ENCODE measurements at regions not wholly inside any gene's neighbourhood (a gene's known extent, or its start where the extent isn't known, plus 50 kb on each side); places are given as distances from the start of the nearest gene placed in this dataset.

DNA sequence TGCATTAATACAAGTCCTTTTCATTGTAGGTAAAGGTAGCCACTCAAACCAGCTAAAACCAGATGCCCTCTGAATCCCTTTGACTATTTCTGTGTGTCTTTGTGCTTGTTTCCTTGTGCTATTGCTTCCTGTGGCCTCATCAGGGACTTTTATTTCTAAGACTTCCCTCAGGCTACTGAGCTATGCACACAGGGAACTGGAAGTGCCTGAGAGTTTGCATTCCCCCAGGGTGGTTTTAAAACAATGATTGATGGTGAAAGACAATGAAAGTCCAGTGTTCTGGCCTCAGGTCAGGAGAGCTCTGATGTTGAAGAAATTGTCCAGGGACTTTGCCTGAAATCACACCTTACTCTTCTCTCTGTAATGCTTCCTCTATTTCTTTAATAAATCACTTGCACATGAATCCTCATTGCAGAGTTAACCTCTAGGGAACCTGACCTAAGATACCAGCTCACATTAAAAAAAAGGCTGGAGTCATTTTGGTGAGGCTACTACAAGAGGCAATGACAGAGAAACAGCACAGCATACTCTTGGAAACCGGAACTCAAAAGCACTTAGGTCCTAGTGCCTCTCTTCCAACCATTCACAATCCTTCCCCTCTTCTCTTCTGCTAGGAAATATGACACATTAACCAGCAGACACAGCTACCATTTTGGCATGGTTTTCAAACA lies 158.1 kb upstream of the NREP start:
- Mint-ChIP-seq H3K27me3 (ENCODE audit: low read depth) (no peaks in the 10 kb centered on the region), H3K27ac (no peak overlapping the region), H3K4me3 (no peak overlapping the region), H3K36me3 (ENCODE audit: low read depth) (no peaks in the 10 kb centered on the region), H3K9me3 (ENCODE audit: insufficient read depth) (no peaks in the 10 kb centered on the region), H3K4me1 (ENCODE audit: low read depth) (no peaks in the 10 kb centered on the region)
- POLR2A ChIA-PET: no interaction called here
- no peak for ATAC-seq
- CTCF ChIA-PET: no interaction called here
- no peak for DNase-seq

- DNase-seq: no peak
- Mint-ChIP-seq H3K4me1 (ENCODE audit: low read depth) (no peaks in the 10 kb centered on the region), H3K4me3 (no peak overlapping the region), H3K27ac (no peak overlapping the region), H3K27me3 (ENCODE audit: low read depth) (peaks cover 2% of the 10 kb centered on the region), H3K36me3 (ENCODE audit: low read depth) (no peaks in the 10 kb centered on the region), H3K9me3 (ENCODE audit: insufficient read depth) (no peaks in the 10 kb centered on the region)
- ATAC-seq: no peak
- ChIA-PET POLR2A (no interaction called here), CTCF (no interaction called here)
Measured at GRCh38 chr5:111902436-111902835, 145.4 kb upstream of the NREP start.

GRCh38 chr5:111901296-111901695 lies 144.3 kb upstream of the NREP start:
- no peak overlapping the region for H3K4me3 Mint-ChIP-seq
- no peaks in the 10 kb centered on the region for H3K4me1 Mint-ChIP-seq (ENCODE audit: low read depth)
- H3K9me3 Mint-ChIP-seq (ENCODE audit: insufficient read depth): no peaks in the 10 kb centered on the region
- H3K36me3 Mint-ChIP-seq (ENCODE audit: low read depth): no peaks in the 10 kb centered on the region
- no peak for DNase-seq
- no peak for ATAC-seq
- peaks cover 2% of the 10 kb centered on the region for H3K27me3 Mint-ChIP-seq (ENCODE audit: low read depth)
- CTCF ChIA-PET: no interaction called here
- H3K27ac Mint-ChIP-seq: no peak overlapping the region
- POLR2A ChIA-PET: no interaction called here

- ChIA-PET CTCF (no interaction called here), POLR2A (no interaction called here)
- H3K27ac Mint-ChIP-seq: no peak overlapping the region
- H3K36me3 Mint-ChIP-seq (ENCODE audit: low read depth): no peaks in the 10 kb centered on the region
- ATAC-seq: no peak
- H3K27me3 Mint-ChIP-seq (ENCODE audit: low read depth): no peaks in the 10 kb centered on the region
- H3K4me3 Mint-ChIP-seq: no peak overlapping the region
- DNase-seq: no peak
- no peaks in the 10 kb centered on the region for H3K4me1 Mint-ChIP-seq (ENCODE audit: low read depth)
- no peaks in the 10 kb centered on the region for H3K9me3 Mint-ChIP-seq (ENCODE audit: insufficient read depth)
Measured at GRCh38 chr5:111892949-111893348, 136.0 kb upstream of the NREP start.

- no peaks in the 10 kb centered on the region for H3K36me3 Mint-ChIP-seq (ENCODE audit: low read depth)
- H3K9me3 Mint-ChIP-seq (ENCODE audit: insufficient read depth): no peaks in the 10 kb centered on the region
- no peak overlapping the region for H3K27ac Mint-ChIP-seq
- H3K27me3 Mint-ChIP-seq (ENCODE audit: low read depth): no peaks in the 10 kb centered on the region
- ATAC-seq (no peak), DNase-seq (no peak)
- no peaks in the 10 kb centered on the region for H3K4me1 Mint-ChIP-seq (ENCODE audit: low read depth)
- ChIA-PET CTCF (no interaction called here), POLR2A (interaction anchor here (0.6 kb wide), 1 partner anchor 792 kb away, joined by 3 read pairs; no protein-coding TSS in a partner anchor)
- H3K4me3 Mint-ChIP-seq: no peak overlapping the region
Measured at GRCh38 chr5:111887706-111888105, 130.7 kb upstream of the NREP start.

DNA sequence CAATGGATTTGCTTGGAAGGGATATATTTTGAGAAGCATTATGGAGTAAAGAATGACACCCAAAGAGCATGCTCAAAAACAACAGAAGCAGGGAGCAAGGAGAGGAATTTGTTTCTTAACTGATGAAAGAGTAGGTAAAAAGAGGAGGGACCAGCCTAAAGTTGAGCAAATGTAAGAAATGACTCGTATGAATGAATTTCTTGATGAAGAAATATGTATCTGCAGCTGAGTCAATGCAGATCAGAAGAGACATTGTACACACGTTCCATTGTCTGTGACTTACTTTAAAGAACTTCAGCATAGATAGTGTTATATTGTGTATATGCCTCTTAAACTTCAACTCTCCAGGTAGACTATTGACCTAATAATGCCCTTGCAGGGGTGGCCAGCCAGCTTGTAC lies 112.7 kb upstream of the NREP start:
- H3K36me3 Mint-ChIP-seq (ENCODE audit: low read depth): no peaks in the 10 kb centered on the region
- H3K27me3 Mint-ChIP-seq (ENCODE audit: low read depth): no peaks in the 10 kb centered on the region
- no peaks in the 10 kb centered on the region for H3K9me3 Mint-ChIP-seq (ENCODE audit: insufficient read depth)
- DNase-seq (no peak), ATAC-seq (no peak)
- H3K4me3 Mint-ChIP-seq: no peak overlapping the region
- ChIA-PET POLR2A (no interaction called here), CTCF (no interaction called here)
- H3K27ac Mint-ChIP-seq: no peak overlapping the region
- no peaks in the 10 kb centered on the region for H3K4me1 Mint-ChIP-seq (ENCODE audit: low read depth)

DNA sequence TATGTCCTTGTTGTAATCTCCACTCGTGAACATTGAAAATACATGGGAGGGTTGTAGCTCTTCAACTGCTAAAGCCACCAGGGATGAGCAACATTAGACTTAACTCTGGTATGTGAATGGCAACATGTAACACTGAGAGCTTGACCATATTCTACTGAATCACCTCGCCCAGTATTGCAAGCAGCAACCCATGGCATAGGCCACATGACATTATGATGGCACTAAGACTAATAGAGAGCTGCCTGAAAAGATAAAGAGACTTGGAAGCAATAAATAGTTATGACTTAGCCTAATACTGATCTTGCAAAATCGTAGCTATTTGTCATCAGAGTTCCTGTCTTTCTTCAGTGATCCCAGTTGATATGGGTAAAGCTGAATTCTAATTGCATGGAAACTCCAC lies 108.4 kb upstream of the NREP start:
- Mint-ChIP-seq H3K4me3 (no peak overlapping the region), H3K36me3 (ENCODE audit: low read depth) (no peaks in the 10 kb centered on the region), H3K27ac (no peak overlapping the region), H3K4me1 (ENCODE audit: low read depth) (no peaks in the 10 kb centered on the region), H3K9me3 (ENCODE audit: insufficient read depth) (no peaks in the 10 kb centered on the region), H3K27me3 (ENCODE audit: low read depth) (no peaks in the 10 kb centered on the region)
- DNase-seq (no peak), ATAC-seq (no peak)
- ChIA-PET POLR2A (no interaction called here), CTCF (no interaction called here)

- CTCF ChIA-PET: no interaction called here
Measured at GRCh38 chr5:111863801-111864200, 106.8 kb upstream of the NREP start.

GRCh38 chr5:111859533-111860270 lies 102.7 kb upstream of the NREP start:
- no peaks in the 10 kb centered on the region for H3K36me3 Mint-ChIP-seq (ENCODE audit: low read depth)
- ChIA-PET CTCF (no interaction called here), POLR2A (no interaction called here)
- H3K4me3 Mint-ChIP-seq: no peak overlapping the region
- DNase-seq (no peak), ATAC-seq (no peak)
- H3K27ac Mint-ChIP-seq: no peak overlapping the region
- H3K27me3 Mint-ChIP-seq (ENCODE audit: low read depth): no peaks in the 10 kb centered on the region
- H3K4me1 Mint-ChIP-seq (ENCODE audit: low read depth): no peaks in the 10 kb centered on the region
- H3K9me3 Mint-ChIP-seq (ENCODE audit: insufficient read depth): no peaks in the 10 kb centered on the region

More at GRCh38 chr5:111863801-111864200, 106.8 kb upstream of the NREP start:
- POLR2A ChIA-PET: no interaction called here
- ATAC-seq (no peak), DNase-seq (no peak)
- H3K27ac Mint-ChIP-seq: no peak overlapping the region
- H3K9me3 Mint-ChIP-seq (ENCODE audit: insufficient read depth): no peaks in the 10 kb centered on the region
- no peaks in the 10 kb centered on the region for H3K4me1 Mint-ChIP-seq (ENCODE audit: low read depth)
- no peak overlapping the region for H3K4me3 Mint-ChIP-seq
- no peaks in the 10 kb centered on the region for H3K36me3 Mint-ChIP-seq (ENCODE audit: low read depth)
- H3K27me3 Mint-ChIP-seq (ENCODE audit: low read depth): no peaks in the 10 kb centered on the region

- no peaks in the 10 kb centered on the region for H3K36me3 Mint-ChIP-seq (ENCODE audit: low read depth)
- peaks cover 1% of the 10 kb centered on the region for H3K4me1 Mint-ChIP-seq (ENCODE audit: low read depth)
- no peak for DNase-seq
- ATAC-seq: no peak
- ChIA-PET CTCF (no interaction called here), POLR2A (no interaction called here)
- no peak overlapping the region for H3K4me3 Mint-ChIP-seq
- no peaks in the 10 kb centered on the region for H3K9me3 Mint-ChIP-seq (ENCODE audit: insufficient read depth)
- no peak overlapping the region for H3K27ac Mint-ChIP-seq
- H3K27me3 Mint-ChIP-seq (ENCODE audit: low read depth): no peaks in the 10 kb centered on the region
Measured at GRCh38 chr5:111859031-111859430, 102.0 kb upstream of the NREP start.

DNA sequence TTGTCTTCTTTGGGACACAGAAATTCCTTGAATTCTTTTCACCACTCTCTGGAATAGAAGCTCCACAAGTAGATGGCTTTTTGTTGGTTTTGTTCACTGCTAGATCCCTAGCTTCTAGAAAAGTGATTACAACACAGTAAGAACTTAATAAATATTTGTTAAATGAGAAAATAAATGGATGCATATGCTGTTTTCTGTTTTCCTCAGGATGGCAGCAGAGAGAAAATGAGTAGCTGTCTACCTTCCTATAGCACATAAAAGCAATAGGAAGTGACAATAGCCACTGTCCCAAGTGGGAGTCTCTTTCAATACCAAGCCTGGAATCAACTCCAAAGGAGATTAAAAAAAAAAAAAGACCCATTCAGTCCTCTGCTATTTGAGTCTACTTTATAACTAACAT lies 100.6 kb upstream of the NREP start:
- no peak for ATAC-seq
- H3K4me1 Mint-ChIP-seq (ENCODE audit: low read depth): peaks cover 1% of the 10 kb centered on the region
- no peak overlapping the region for H3K27ac Mint-ChIP-seq
- DNase-seq: no peak
- ChIA-PET POLR2A (no interaction called here), CTCF (interaction anchor here (1.1 kb wide), 1 partner anchor 307 kb away, joined by 3 read pairs; no protein-coding TSS in a partner anchor)
- no peaks in the 10 kb centered on the region for H3K36me3 Mint-ChIP-seq (ENCODE audit: low read depth)
- no peaks in the 10 kb centered on the region for H3K9me3 Mint-ChIP-seq (ENCODE audit: insufficient read depth)
- H3K27me3 Mint-ChIP-seq (ENCODE audit: low read depth): no peaks in the 10 kb centered on the region
- H3K4me3 Mint-ChIP-seq: no peak overlapping the region

GRCh38 chr5:111856876-111857466 lies 100.0 kb upstream of the NREP start:
- Mint-ChIP-seq H3K4me3 (no peak overlapping the region), H3K27me3 (ENCODE audit: low read depth) (no peaks in the 10 kb centered on the region), H3K9me3 (ENCODE audit: insufficient read depth) (no peaks in the 10 kb centered on the region), H3K27ac (no peak overlapping the region), H3K36me3 (ENCODE audit: low read depth) (no peaks in the 10 kb centered on the region), H3K4me1 (ENCODE audit: low read depth) (peaks cover 1% of the 10 kb centered on the region)
- POLR2A ChIA-PET: no interaction called here
- ATAC-seq: no peak
- CTCF ChIA-PET: interaction anchor here (1.1 kb wide), 1 partner anchor 306 kb away, joined by 3 read pairs; no protein-coding TSS in a partner anchor
- DNase-seq: no peak

Data from activated CD8-positive, alpha-beta T cell treated with anti-CD3 and anti-CD28 coated beads, Interleukin-2, amount 10 ng/mL, durations not matched to agents 7 days and 5 days (primary cell).